H9 (cell line): ENCODE measurements at regions not wholly inside any gene's neighbourhood (a gene's known extent, or its start where the extent isn't known, plus 50 kb on each side); places are given as distances from the start of the nearest gene placed in this dataset.
A peak's percentile ranks its signal among the peaks of the same experiment; 100 is the strongest.

Experiments
- DNase-seq: peaks from one replicate; pipeline ENCODE4 v3.0.0-alpha.2; 2017
- H2AFZ ChIP-seq: one replicate; pipeline ENCODE4 v1.6.1; 2013; ENCODE audit warnings: mild to moderate bottlenecking, low read length, control low read depth, moderate library complexity
- H2AK5ac ChIP-seq: 2 replicates; pipeline ENCODE4 v1.6.1; 2013; ENCODE audit warnings: low read length, control low read depth, mixed read lengths; ENCODE audit not compliant: insufficient read length
- H2BK120ac ChIP-seq: one replicate; pipeline ENCODE4 v1.6.1; 2013; ENCODE audit warnings: low read depth, mild to moderate bottlenecking, low read length, control low read depth, inconsistent platforms; ENCODE audit not compliant: poor library complexity, severe bottlenecking
- H2BK12ac ChIP-seq: 2 replicates; pipeline ENCODE4 v1.6.1; 2013; ENCODE audit warnings: low read length, control low read depth, mixed read lengths, low read depth; ENCODE audit not compliant: insufficient read length
- H2BK15ac ChIP-seq: 2 replicates; pipeline ENCODE4 v1.6.1; 2013; ENCODE audit warnings: low read depth, low read length, control low read depth
- H2BK20ac ChIP-seq: one replicate; pipeline ENCODE4 v1.6.1; 2013; ENCODE audit warnings: low read depth, mild to moderate bottlenecking, low read length, control low read depth, inconsistent platforms; ENCODE audit not compliant: poor library complexity, severe bottlenecking
- H2BK5ac ChIP-seq: 2 replicates; pipeline ENCODE4 v1.6.1; 2013; ENCODE audit warnings: low read length, control low read depth, mixed read lengths; ENCODE audit not compliant: insufficient read length
- H3K14ac ChIP-seq: 2 replicates; pipeline ENCODE4 v1.6.1; 2013; ENCODE audit warnings: low read length, control low read depth; ENCODE audit not compliant: insufficient read depth
- H3K18ac ChIP-seq: 2 replicates; pipeline ENCODE4 v1.6.1; 2013; ENCODE audit warnings: low read depth, mild to moderate bottlenecking, mixed read lengths, low read length, control low read depth; ENCODE audit not compliant: insufficient read length
- H3K23ac ChIP-seq: 2 replicates; pipeline ENCODE4 v1.6.1; 2013; ENCODE audit warnings: low read length, control low read depth, mixed read lengths, low read depth; ENCODE audit not compliant: insufficient read length
- H3K23me2 ChIP-seq: 2 replicates; pipeline ENCODE4 v1.6.1; 2013; ENCODE audit warnings: low read depth, mild to moderate bottlenecking, mixed read lengths, low read length, control low read depth; ENCODE audit not compliant: insufficient read length, poor library complexity, severe bottlenecking
- H3K27ac ChIP-seq: 2 replicates; pipeline ENCODE4 v1.5.1; 2013; ENCODE audit warnings: low read length, control low read depth, mixed read lengths, low read depth; ENCODE audit not compliant: insufficient read length
- H3K27me3 ChIP-seq: 2 replicates; pipeline ENCODE4 v1.6.1; 2013; ENCODE audit warnings: low read length, control low read depth, inconsistent platforms; ENCODE audit not compliant: insufficient read depth
- H3K4ac ChIP-seq: 2 replicates; pipeline ENCODE4 v1.6.1; 2013; ENCODE audit warnings: low read depth, mild to moderate bottlenecking, control low read depth, inconsistent platforms, low read length, moderate library complexity
- H3K4me1 ChIP-seq: 2 replicates; pipeline ENCODE4 v1.6.1; 2013; ENCODE audit warnings: low read length, control low read depth, inconsistent platforms; ENCODE audit not compliant: insufficient read depth
- H3K4me2 ChIP-seq: 2 replicates; pipeline ENCODE4 v1.6.1; 2013; ENCODE audit warnings: low read length, control low read depth, mixed read lengths; ENCODE audit not compliant: insufficient read length, insufficient read depth
- H3K56ac ChIP-seq: 2 replicates; pipeline ENCODE4 v1.6.1; 2013; ENCODE audit warnings: low read depth, mild to moderate bottlenecking, mixed read lengths, low read length, control low read depth; ENCODE audit not compliant: insufficient read length
- H3K79me1 ChIP-seq: 2 replicates; pipeline ENCODE4 v1.6.1; 2013; ENCODE audit warnings: low read depth, mild to moderate bottlenecking, moderate library complexity, low read length, control low read depth, inconsistent platforms; ENCODE audit not compliant: insufficient read depth, poor library complexity, severe bottlenecking
- H3K79me2 ChIP-seq: 2 replicates; pipeline ENCODE4 v1.6.1; 2013; ENCODE audit warnings: low read length, control low read depth, inconsistent platforms; ENCODE audit not compliant: insufficient read depth
- H3K9ac ChIP-seq: 2 replicates; pipeline ENCODE4 v1.6.1; 2013; ENCODE audit warnings: low read length, control low read depth, mixed read lengths; ENCODE audit not compliant: insufficient read length; ENCODE audit errors: extremely low read depth
- H3K9me3 ChIP-seq: one replicate; pipeline ENCODE4 v1.6.1; 2013; ENCODE audit warnings: low read depth, low read length, inconsistent platforms; ENCODE audit not compliant: control insufficient read depth
- H3T11ph ChIP-seq: one replicate; pipeline ENCODE4 v1.6.1; 2013; ENCODE audit warnings: mild to moderate bottlenecking, low read length, control low read depth, inconsistent platforms
- H4K20me1 ChIP-seq: one replicate; pipeline ENCODE4 v1.6.1; 2013; ENCODE audit not compliant: control insufficient read depth, insufficient read length, insufficient read depth
- H4K5ac ChIP-seq: 2 replicates; pipeline ENCODE4 v1.6.1; 2013; ENCODE audit warnings: low read depth, mild to moderate bottlenecking, mixed read lengths, low read length, control low read depth; ENCODE audit not compliant: insufficient read length
- H4K8ac ChIP-seq: replicated peaks from 2 replicates; pipeline ENCODE4 v1.6.1; 2013; ENCODE audit warnings: low read length, control low read depth, mixed read lengths, low read depth; ENCODE audit not compliant: insufficient read length
- H4K91ac ChIP-seq: 2 replicates; pipeline ENCODE4 v1.6.1; 2013; ENCODE audit warnings: low read depth, mild to moderate bottlenecking, moderate library complexity, mixed read lengths, low read length, control low read depth; ENCODE audit not compliant: insufficient read length
- H3K27ac Mint-ChIP-seq, 3 experiments: 2 replicates in 2 of 3; 3 replicates in 1 of 3; pipeline ENCODE4 v1.8.0; 2020 to 2021; ENCODE audit warnings: mixed read lengths in 3 of 3, mild to moderate bottlenecking in 1 of 3, moderate library complexity in 1 of 3
- H3K27me3 Mint-ChIP-seq: 2 replicates; pipeline ENCODE4 v1.8.0; 2021; ENCODE audit warnings: low read depth, mild to moderate bottlenecking, moderate library complexity, mixed read lengths
- H3K36me3 Mint-ChIP-seq, 3 experiments: 2 replicates in 2 of 3; 3 replicates in 1 of 3; pipeline ENCODE4 v1.8.0; 2020 to 2021; ENCODE audit warnings: low read depth in 3 of 3, mixed read lengths in 3 of 3; ENCODE audit not compliant: insufficient read depth in 1 of 3
- H3K4me1 Mint-ChIP-seq, 2 experiments: 2 replicates each; pipeline ENCODE4 v1.8.0; 2020; ENCODE audit warnings: mixed read lengths in 2 of 2
- H3K4me3 Mint-ChIP-seq, 2 experiments: 2 replicates in 1 of 2; 3 replicates in 1 of 2; pipeline ENCODE4 v1.8.0; 2020 to 2021; ENCODE audit warnings: mild to moderate bottlenecking in 2 of 2, mixed read lengths in 2 of 2, moderate library complexity in 1 of 2
- H3K9me3 Mint-ChIP-seq, 2 experiments: 2 replicates in 1 of 2; 3 replicates in 1 of 2; pipeline ENCODE4 v1.8.0; 2020; ENCODE audit warnings: mild to moderate bottlenecking in 2 of 2, mixed read lengths in 2 of 2, moderate library complexity in 1 of 2
- WGBS: extraction: QIAGEN DNeasy Blood & Tissue Kit; methylation state at CpG from one replicate; pipeline ENCODE4 v1.1.7; 2013; ENCODE audit warnings: missing lambda C conversion rate, low lambda C conversion rate, mixed read lengths; ENCODE audit not compliant: insufficient read length; ENCODE audit errors: extremely low coverage; 5-methylcytosine and 5-hydroxymethylcytosine counted together
- TF ChIP-seq, protein P1 (sequence below): fragments of 200-600 bp; sonication (generic); conservative IDR thresholded peaks from 3 replicates; pipeline ENCODE4 v1.8.0; 2021; ENCODE audit warnings: antibody characterized with exemption, mild to moderate bottlenecking

DNA sequence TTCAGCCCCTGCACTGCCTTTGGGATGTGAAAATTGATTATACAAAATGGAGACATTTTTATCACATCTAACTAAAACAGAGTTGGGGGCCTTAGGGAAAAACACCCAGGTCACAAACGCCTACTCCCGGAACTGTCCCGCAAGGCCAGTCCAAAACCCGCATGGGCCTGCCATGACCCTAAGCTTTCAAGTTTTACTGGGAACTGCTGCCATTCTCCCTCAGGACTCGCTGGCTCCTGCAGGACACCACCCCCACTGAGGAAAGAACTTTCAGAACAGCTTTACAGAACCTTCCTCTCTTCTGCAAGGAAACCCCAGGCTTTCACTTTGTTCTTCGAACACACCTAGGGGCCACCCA is 320.4 kb upstream of the HS6ST1 start:
- Mint-ChIP-seq H3K36me3 (peaks cover 0 to 3% (median 0%) of the 10 kb centered on the region in 3 experiments; a peak in 1 of 7 replicates), H3K27me3 (peaks cover 7% of the 10 kb centered on the region), H3K4me3 (no peak overlapping the region), H3K27ac (peak overlapping the region; percentile 97 to 99 (median 98)), H3K9me3 (no peaks in the 10 kb centered on the region), H3K4me1 (peaks cover 67 to 68% of the 10 kb centered on the region in 2 experiments)
- H4K20me1 ChIP-seq = no peaks in the 10 kb centered on the region
- H3K4me1 ChIP-seq = peaks cover 20% of the 10 kb centered on the region
- peak overlapping the region; percentile 96 for H3K27ac ChIP-seq
- no CpG with 5 or more reads among the region's 6 CpGs for WGBS
- H2AK5ac ChIP-seq = no peak overlapping the region
- H3K27me3 ChIP-seq = no peaks in the 10 kb centered on the region
- peak overlapping the region; percentile 3 for H3K56ac ChIP-seq
- peak overlapping the region; percentile 47 for H3K4ac ChIP-seq
- H3K23ac ChIP-seq = no peak overlapping the region
- H3K23me2 ChIP-seq = no peaks in the 10 kb centered on the region
- peak overlapping the region; percentile 61 for H2BK5ac ChIP-seq
- peak overlapping the region; percentile 86 for H2BK120ac ChIP-seq
- no peak for DNase-seq
- H3K4me2 ChIP-seq = no peak overlapping the region
- no peak overlapping the region for H2AFZ ChIP-seq
- H3K79me2 ChIP-seq = no peaks in the 10 kb centered on the region
- H4K8ac ChIP-seq = no peak overlapping the region
- H2BK12ac ChIP-seq = peak overlapping the region; percentile 95
- H3T11ph ChIP-seq = peak overlapping the region; percentile 4
- TF ChIP-seq, protein P1, sequence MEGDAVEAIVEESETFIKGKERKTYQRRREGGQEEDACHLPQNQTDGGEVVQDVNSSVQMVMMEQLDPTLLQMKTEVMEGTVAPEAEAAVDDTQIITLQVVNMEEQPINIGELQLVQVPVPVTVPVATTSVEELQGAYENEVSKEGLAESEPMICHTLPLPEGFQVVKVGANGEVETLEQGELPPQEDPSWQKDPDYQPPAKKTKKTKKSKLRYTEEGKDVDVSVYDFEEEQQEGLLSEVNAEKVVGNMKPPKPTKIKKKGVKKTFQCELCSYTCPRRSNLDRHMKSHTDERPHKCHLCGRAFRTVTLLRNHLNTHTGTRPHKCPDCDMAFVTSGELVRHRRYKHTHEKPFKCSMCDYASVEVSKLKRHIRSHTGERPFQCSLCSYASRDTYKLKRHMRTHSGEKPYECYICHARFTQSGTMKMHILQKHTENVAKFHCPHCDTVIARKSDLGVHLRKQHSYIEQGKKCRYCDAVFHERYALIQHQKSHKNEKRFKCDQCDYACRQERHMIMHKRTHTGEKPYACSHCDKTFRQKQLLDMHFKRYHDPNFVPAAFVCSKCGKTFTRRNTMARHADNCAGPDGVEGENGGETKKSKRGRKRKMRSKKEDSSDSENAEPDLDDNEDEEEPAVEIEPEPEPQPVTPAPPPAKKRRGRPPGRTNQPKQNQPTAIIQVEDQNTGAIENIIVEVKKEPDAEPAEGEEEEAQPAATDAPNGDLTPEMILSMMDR = no peak
- H3K9ac ChIP-seq = peak overlapping the region; percentile 31
- H2BK15ac ChIP-seq = no peak overlapping the region
- H4K91ac ChIP-seq = peak overlapping the region; percentile 98
- H3K79me1 ChIP-seq = no peaks in the 10 kb centered on the region
- peak overlapping the region; percentile 22 for H4K5ac ChIP-seq
- peak overlapping the region; percentile 93 for H2BK20ac ChIP-seq
- no peaks in the 10 kb centered on the region for H3K9me3 ChIP-seq
- peak overlapping the region; percentile 94 for H3K18ac ChIP-seq
- peak overlapping the region; percentile 85; the same call in 1 of the 2 replicates for H3K14ac ChIP-seq
